SJSA1 (cell line): ENCODE measurements at regions not wholly inside any gene's neighbourhood (a gene's known extent, or its start where the extent isn't known, plus 50 kb on each side); places are given as distances from the start of the nearest gene placed in this dataset.

Source experiments
- DNase-seq, 2 experiments: peaks; one replicate each; pipeline ENCODE4 v3.0.0-alpha.2; 2015 to 2020; ENCODE audit warnings: low spot score in 2 of 2, low read depth in 1 of 2
- H3K27ac ChIP-seq: fragments of 250-450 bp; sonication (Bioruptor Pico); 2 replicates; pipeline ENCODE4 v1.5.1; 2020; ENCODE audit warnings: mild to moderate bottlenecking, moderate library complexity
- H3K27me3 ChIP-seq: fragments of 250-450 bp; sonication (Bioruptor Pico); replicated peaks from 2 replicates; pipeline ENCODE4 v1.5.1; 2020; ENCODE audit warnings: mild to moderate bottlenecking, moderate library complexity
- H3K36me3 ChIP-seq: fragments of 250-450 bp; sonication (Bioruptor Pico); 2 replicates; pipeline ENCODE4 v1.5.1; 2020; ENCODE audit warnings: mild to moderate bottlenecking
- H3K4me1 ChIP-seq: fragments of 250-450 bp; sonication (Bioruptor Pico); replicated peaks from 2 replicates; pipeline ENCODE4 v1.6.1; 2021; ENCODE audit warnings: mild to moderate bottlenecking
- H3K4me3 ChIP-seq: fragments of 250-450 bp; sonication (Bioruptor Pico); 2 replicates; pipeline ENCODE4 v1.5.1; 2020; ENCODE audit warnings: mild to moderate bottlenecking
- H3K9me3 ChIP-seq: fragments of 250-450 bp; sonication (Bioruptor Pico); replicated peaks from 2 replicates; pipeline ENCODE4 v1.5.1; 2020; ENCODE audit warnings: mild to moderate bottlenecking

- Histone ChIP-seq H3K27me3 (0 out of 2 replicates have a peak, but pooled peaks cover 3% of the 10 kb centered on the region), H3K27ac (no peak overlapping the region), H3K4me1 (no peaks in the 10 kb centered on the region), H3K9me3 (no peaks in the 10 kb centered on the region), H3K36me3 (no peaks in the 10 kb centered on the region), H3K4me3 (no peak overlapping the region)
- DNase-seq, result no peak
Observed at GRCh38 chr12:30074916-30075315, 291.2 kb upstream of the TMTC1 start.

GRCh38 chr12:30072824-30073223 lies 289.1 kb upstream of the TMTC1 start:
- DNase-seq, result no peak
- no peak overlapping the region for H3K27ac ChIP-seq
- no peaks in the 10 kb centered on the region for H3K27me3 ChIP-seq

GRCh38 chr12:30067146-30067545 lies 283.4 kb upstream of the TMTC1 start:
- DNase-seq, result no peak
- Histone ChIP-seq H3K9me3 (no peaks in the 10 kb centered on the region), H3K27ac (no peak overlapping the region), H3K4me1 (no peaks in the 10 kb centered on the region), H3K4me3 (no peak overlapping the region), H3K27me3 (no peaks in the 10 kb centered on the region), H3K36me3 (no peaks in the 10 kb centered on the region)

More at GRCh38 chr12:30072824-30073223, 289.1 kb upstream of the TMTC1 start:
- Histone ChIP-seq H3K4me1 (no peaks in the 10 kb centered on the region), H3K4me3 (no peak overlapping the region), H3K9me3 (no peaks in the 10 kb centered on the region), H3K36me3 (no peaks in the 10 kb centered on the region)

- no peak for DNase-seq
- H3K4me1 ChIP-seq, result no peaks in the 10 kb centered on the region
- H3K27ac ChIP-seq, result no peak overlapping the region
- H3K36me3 ChIP-seq, result no peaks in the 10 kb centered on the region
- H3K4me3 ChIP-seq, result no peak overlapping the region
- no peaks in the 10 kb centered on the region for H3K9me3 ChIP-seq
- no peaks in the 10 kb centered on the region for H3K27me3 ChIP-seq
Observed at GRCh38 chr12:30064906-30065305, 281.2 kb upstream of the TMTC1 start.

- Histone ChIP-seq H3K4me3 (no peak overlapping the region), H3K9me3 (no peaks in the 10 kb centered on the region), H3K4me1 (no peaks in the 10 kb centered on the region), H3K27me3 (no peaks in the 10 kb centered on the region), H3K27ac (no peak overlapping the region), H3K36me3 (no peaks in the 10 kb centered on the region)
- DNase-seq, result no peak
Observed at GRCh38 chr12:30063435-30063945, 279.7 kb upstream of the TMTC1 start.

GRCh38 chr12:30048371-30048770 lies 264.6 kb upstream of the TMTC1 start:
- H3K27me3 ChIP-seq, result no peaks in the 10 kb centered on the region
- H3K36me3 ChIP-seq, result no peaks in the 10 kb centered on the region
- H3K27ac ChIP-seq, result peak overlapping the region; percentile 46; the same call in 1 of the 2 replicates
- H3K4me1 ChIP-seq, result peaks cover 24% of the 10 kb centered on the region
- no peaks in the 10 kb centered on the region for H3K9me3 ChIP-seq
- no peak overlapping the region for H3K4me3 ChIP-seq
- DNase-seq, result no peak

- Histone ChIP-seq H3K27me3 (no peaks in the 10 kb centered on the region), H3K27ac (peak overlapping the region; percentile 46), H3K36me3 (no peaks in the 10 kb centered on the region), H3K4me1 (peaks cover 24% of the 10 kb centered on the region), H3K9me3 (no peaks in the 10 kb centered on the region), H3K4me3 (no peak overlapping the region)
- peak; percentile 56 to 67 for DNase-seq
Observed at GRCh38 chr12:30047516-30048254, 263.9 kb upstream of the TMTC1 start.

GRCh38 chr12:30046376-30046775 lies 262.6 kb upstream of the TMTC1 start:
- no peak overlapping the region for H3K4me3 ChIP-seq
- no peak for DNase-seq
- H3K27me3 ChIP-seq, result no peaks in the 10 kb centered on the region
- peak overlapping the region; percentile 46; the same call in 1 of the 2 replicates for H3K27ac ChIP-seq
- H3K9me3 ChIP-seq, result no peaks in the 10 kb centered on the region
- peaks cover 24% of the 10 kb centered on the region for H3K4me1 ChIP-seq
- H3K36me3 ChIP-seq, result no peaks in the 10 kb centered on the region

GRCh38 chr12:30045171-30045570 lies 261.4 kb upstream of the TMTC1 start:
- no peaks in the 10 kb centered on the region for H3K36me3 ChIP-seq
- no peak overlapping the region for H3K27ac ChIP-seq
- H3K27me3 ChIP-seq, result no peaks in the 10 kb centered on the region
- no peaks in the 10 kb centered on the region for H3K9me3 ChIP-seq
- no peak overlapping the region for H3K4me3 ChIP-seq
- no peak for DNase-seq
- peaks cover 24% of the 10 kb centered on the region for H3K4me1 ChIP-seq

GRCh38 chr12:30044206-30044605 lies 260.5 kb upstream of the TMTC1 start:
- Histone ChIP-seq H3K27me3 (no peaks in the 10 kb centered on the region), H3K36me3 (no peaks in the 10 kb centered on the region), H3K4me3 (no peak overlapping the region), H3K9me3 (no peaks in the 10 kb centered on the region), H3K27ac (no peak overlapping the region), H3K4me1 (peaks cover 24% of the 10 kb centered on the region)
- no peak for DNase-seq

- no peak for DNase-seq
- H3K27me3 ChIP-seq, result no peaks in the 10 kb centered on the region
- no peaks in the 10 kb centered on the region for H3K36me3 ChIP-seq
- no peak overlapping the region for H3K27ac ChIP-seq
- H3K4me3 ChIP-seq, result no peak overlapping the region
- no peaks in the 10 kb centered on the region for H3K9me3 ChIP-seq
- H3K4me1 ChIP-seq, result peaks cover 19% of the 10 kb centered on the region
Observed at GRCh38 chr12:30043151-30043847, 259.6 kb upstream of the TMTC1 start.

- H3K36me3 ChIP-seq, result no peaks in the 10 kb centered on the region
- H3K9me3 ChIP-seq, result no peaks in the 10 kb centered on the region
- H3K27ac ChIP-seq, result no peak overlapping the region
- H3K4me1 ChIP-seq, result no peaks in the 10 kb centered on the region; the same call in 1 of the 2 replicates
- no peak overlapping the region for H3K4me3 ChIP-seq
- no peak for DNase-seq
- H3K27me3 ChIP-seq, result no peaks in the 10 kb centered on the region
Observed at GRCh38 chr12:30041096-30041495, 257.4 kb upstream of the TMTC1 start.

GRCh38 chr12:30030693-30031374 lies 247.1 kb upstream of the TMTC1 start:
- no peak overlapping the region for H3K27ac ChIP-seq
- peaks cover 19% of the 10 kb centered on the region for H3K4me1 ChIP-seq
- DNase-seq, result no peak
- no peaks in the 10 kb centered on the region for H3K9me3 ChIP-seq
- H3K4me3 ChIP-seq, result no peak overlapping the region
- H3K27me3 ChIP-seq, result no peaks in the 10 kb centered on the region
- no peaks in the 10 kb centered on the region for H3K36me3 ChIP-seq
